GM12878 (cell line): ENCODE measurements at regions not wholly inside any gene's neighbourhood (a gene's known extent, or its start where the extent isn't known, plus 50 kb on each side); places are given as distances from the start of the nearest gene placed in this dataset.

Source experiments
- ATAC-seq: fragments of 200-7000 bp; cut with Tn5 transposase; 3 replicates; pipeline ENCODE4 v1.9.1; 2020; ENCODE audit warnings: mild to moderate bottlenecking, moderate library complexity
- BruUV-seq: library from RNA; stranded (reverse); fragments of 400-500 nt; replicated peaks from 2 replicates; lab custom pipeline; 2021; lab: Mats Ljungman, UMichigan
- CTCF ChIA-PET: fragments of 300-600 bp; sonication (Branson Sonifier 250); formaldehyde crosslinking; extraction: SDS; loops from one replicate; lab custom pipeline; 2021; ENCODE audit warnings: inconsistent platforms; lab: Yijun Ruan, JAX
- POLR2A ChIA-PET: fragments of 350-600 bp; formaldehyde crosslinking; extraction: SDS; loops from one replicate; lab custom pipeline; 2021; ENCODE audit warnings: inconsistent platforms; lab: Charles Lee
- RAD21 ChIA-PET: fragments of 300-600 bp; sonication (Branson Sonifier 250); formaldehyde crosslinking; loops from one replicate; lab custom pipeline; 2023; ENCODE audit warnings: antibody characterized with exemption; ENCODE audit not compliant: unreplicated experiment; lab: Charles Lee
- SMC1A ChIA-PET: fragments of 300-600 bp; sonication (Branson Sonifier 250); formaldehyde crosslinking; loops from one replicate; lab custom pipeline; 2023; ENCODE audit not compliant: unreplicated experiment, uncharacterized antibody; lab: Charles Lee
- DNase-seq: peaks from one replicate; pipeline ENCODE4 v3.0.0-alpha.2; 2011; ENCODE audit warnings: low read depth, low spot score
- FAIRE-seq: peaks from 3 replicates; lab custom pipeline; 2011; peaks lifted over from hg19 to GRCh38; lab: Jason Lieb, UNC
- H2AFZ ChIP-seq: 2 replicates; pipeline ENCODE4 v1.6.0; 2011; ENCODE audit warnings: low read depth, low read length, control low read depth; ENCODE audit not compliant: control insufficient read depth
- H3K27ac ChIP-seq: 2 replicates; pipeline ENCODE4 v1.5.1; 2011; ENCODE audit warnings: control low read depth; ENCODE audit not compliant: control insufficient read depth, insufficient read depth
- H3K27me3 ChIP-seq, 2 experiments: replicated peaks in 1 of 2; 2 replicates each; pipeline versions ENCODE4 v1.6.0 to v1.6.1; 2011; ENCODE audit warnings: low read length in 1 of 2; ENCODE audit not compliant: control insufficient read depth in 2 of 2, insufficient read depth in 2 of 2
- H3K36me3 ChIP-seq, 2 experiments: 2 replicates each; pipeline ENCODE4 v1.5.1; 2011; ENCODE audit warnings: low read length in 1 of 2; ENCODE audit not compliant: control insufficient read depth in 2 of 2, insufficient read depth in 2 of 2
- H3K4me1 ChIP-seq: 2 replicates; pipeline ENCODE4 v1.6.1; 2011; ENCODE audit warnings: mild to moderate bottlenecking, low read length, moderate library complexity, mixed read lengths; ENCODE audit not compliant: control insufficient read depth, insufficient read depth
- H3K4me2 ChIP-seq: 2 replicates; pipeline ENCODE4 v1.6.0; 2011; ENCODE audit warnings: control low read depth; ENCODE audit not compliant: control insufficient read depth, insufficient read depth
- H3K4me3 ChIP-seq: fragments of 200-600 bp; sonication (generic); 2 replicates; pipeline ENCODE4 v1.5.1; 2016
- H3K79me2 ChIP-seq: 2 replicates; pipeline ENCODE4 v1.6.0; 2011; ENCODE audit warnings: low read length; ENCODE audit not compliant: control insufficient read depth, insufficient read depth
- H3K9ac ChIP-seq: 2 replicates; pipeline ENCODE4 v1.8.0; 2011; ENCODE audit warnings: low read length, control low read depth, mixed read lengths; ENCODE audit not compliant: control insufficient read depth, insufficient read depth
- H3K9me3 ChIP-seq: replicated peaks from 3 replicates; pipeline ENCODE4 v1.5.1; 2011; ENCODE audit warnings: mild to moderate bottlenecking, low read length; ENCODE audit not compliant: control insufficient read depth, insufficient read depth
- H4K20me1 ChIP-seq: 2 replicates; pipeline ENCODE4 v1.6.0; 2011; ENCODE audit not compliant: control insufficient read depth, insufficient read depth
- CBFB ChIP-seq: IDR thresholded peaks from 2 replicates; pipeline ENCODE4 v1.6.1; 2016; ENCODE audit warnings: antibody characterized with exemption, low read depth
- CBX5 ChIP-seq: sonication (generic); IDR thresholded peaks from 2 replicates; pipeline ENCODE4 v1.6.1; 2016; ENCODE audit warnings: low read depth, moderate library complexity, mild to moderate bottlenecking, inconsistent platforms
- CHD2 ChIP-seq: IDR thresholded peaks from 2 replicates; pipeline ENCODE4 v1.6.1; 2011; ENCODE audit warnings: low read depth, low read length, improper control_type of control experiment, borderline replicate concordance
- EED ChIP-seq: sonication (generic); IDR thresholded peaks from 2 replicates; pipeline ENCODE4 v1.6.1; 2016; ENCODE audit warnings: antibody characterized with exemption, low read depth
- RAD51 ChIP-seq: fragments of 450-650 bp; IDR thresholded peaks from 2 replicates; pipeline ENCODE4 v1.6.1; 2016; ENCODE audit warnings: moderate library complexity, mild to moderate bottlenecking, inconsistent platforms
- WGBS: methylation state at CpG from one replicate; pipeline ENCODE4 v1.1.6; 2016; ENCODE audit warnings: low lambda C conversion rate; ENCODE audit not compliant: insufficient replicate concordance, insufficient coverage; ENCODE audit errors: missing lambda C conversion rate; 5-methylcytosine and 5-hydroxymethylcytosine counted together
- in situ Hi-C: fragments of 300-500 bp; cut with MboI; formaldehyde crosslinking; loops from 9 replicates; pipeline ENCODE4 v1.14.3; 2018; ENCODE audit warnings: mixed read lengths
- intact Hi-C: fragments of 100-400 bp; cut with micrococcal nuclease; formaldehyde crosslinking; loops from one replicate; pipeline ENCODE4 v1.14.2; 2022; ENCODE audit not compliant: unreplicated experiment
- TF ChIP-seq, protein P1 (sequence below): fragments of 450-650 bp; IDR thresholded peaks from 2 replicates; pipeline ENCODE4 v1.6.1; 2016; ENCODE audit warnings: mild to moderate bottlenecking, moderate library complexity, borderline replicate concordance

DNA sequence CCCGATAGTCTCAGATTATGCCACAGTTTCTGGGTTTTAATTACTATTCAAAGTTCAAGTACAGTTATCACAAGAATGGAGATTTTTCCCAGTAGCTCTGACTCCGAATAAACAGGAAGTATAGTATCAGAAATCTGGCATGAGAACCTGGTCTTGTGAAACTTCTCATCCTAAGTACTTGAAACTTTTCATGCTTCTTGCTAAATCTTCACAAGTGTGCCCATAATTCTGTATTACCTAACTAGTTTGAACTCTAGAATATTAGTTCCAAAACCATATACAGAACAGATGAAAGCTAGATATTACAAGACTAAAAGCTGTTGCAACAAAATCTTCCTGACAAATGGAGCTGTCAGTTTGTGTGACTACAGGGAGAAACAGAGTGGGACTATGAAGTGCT is 70.5 kb upstream of the CSNK1A1L start:
- Histone ChIP-seq H3K27ac (no peak overlapping the region), H2AFZ (no peak overlapping the region), H3K27me3 (no peaks in the 10 kb centered on the region), H3K4me3 (no peak overlapping the region), H3K9me3 (no peaks in the 10 kb centered on the region), H3K4me2 (no peak overlapping the region), H3K79me2 (no peaks in the 10 kb centered on the region), H4K20me1 (no peaks in the 10 kb centered on the region), H3K9ac (no peak overlapping the region), H3K36me3 (no peaks in the 10 kb centered on the region), H3K4me1 (no peaks in the 10 kb centered on the region)
- whole genome bisulfite sequencing = 0% methylated on average over 2 of the region's 2 CpGs
- TF ChIP-seq EED = no peak
- TF ChIP-seq RAD51 = no peak
- TF ChIP-seq, protein P1, sequence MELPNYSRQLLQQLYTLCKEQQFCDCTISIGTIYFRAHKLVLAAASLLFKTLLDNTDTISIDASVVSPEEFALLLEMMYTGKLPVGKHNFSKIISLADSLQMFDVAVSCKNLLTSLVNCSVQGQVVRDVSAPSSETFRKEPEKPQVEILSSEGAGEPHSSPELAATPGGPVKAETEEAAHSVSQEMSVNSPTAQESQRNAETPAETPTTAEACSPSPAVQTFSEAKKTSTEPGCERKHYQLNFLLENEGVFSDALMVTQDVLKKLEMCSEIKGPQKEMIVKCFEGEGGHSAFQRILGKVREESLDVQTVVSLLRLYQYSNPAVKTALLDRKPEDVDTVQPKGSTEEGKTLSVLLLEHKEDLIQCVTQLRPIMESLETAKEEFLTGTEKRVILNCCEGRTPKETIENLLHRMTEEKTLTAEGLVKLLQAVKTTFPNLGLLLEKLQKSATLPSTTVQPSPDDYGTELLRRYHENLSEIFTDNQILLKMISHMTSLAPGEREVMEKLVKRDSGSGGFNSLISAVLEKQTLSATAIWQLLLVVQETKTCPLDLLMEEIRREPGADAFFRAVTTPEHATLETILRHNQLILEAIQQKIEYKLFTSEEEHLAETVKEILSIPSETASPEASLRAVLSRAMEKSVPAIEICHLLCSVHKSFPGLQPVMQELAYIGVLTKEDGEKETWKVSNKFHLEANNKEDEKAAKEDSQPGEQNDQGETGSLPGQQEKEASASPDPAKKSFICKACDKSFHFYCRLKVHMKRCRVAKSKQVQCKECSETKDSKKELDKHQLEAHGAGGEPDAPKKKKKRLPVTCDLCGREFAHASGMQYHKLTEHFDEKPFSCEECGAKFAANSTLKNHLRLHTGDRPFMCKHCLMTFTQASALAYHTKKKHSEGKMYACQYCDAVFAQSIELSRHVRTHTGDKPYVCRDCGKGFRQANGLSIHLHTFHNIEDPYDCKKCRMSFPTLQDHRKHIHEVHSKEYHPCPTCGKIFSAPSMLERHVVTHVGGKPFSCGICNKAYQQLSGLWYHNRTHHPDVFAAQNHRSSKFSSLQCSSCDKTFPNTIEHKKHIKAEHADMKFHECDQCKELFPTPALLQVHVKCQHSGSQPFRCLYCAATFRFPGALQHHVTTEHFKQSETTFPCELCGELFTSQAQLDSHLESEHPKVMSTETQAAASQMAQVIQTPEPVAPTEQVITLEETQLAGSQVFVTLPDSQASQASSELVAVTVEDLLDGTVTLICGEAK = no peak
- TF ChIP-seq CBFB = no peak
- no peak for TF ChIP-seq CHD2
- TF ChIP-seq CBX5 = no peak
- BruUV-seq = no TSS peak
- CTCF ChIA-PET = no interaction called here
- RAD21 ChIA-PET = no interaction called here
- no peak for DNase-seq
- in situ Hi-C loops = no loop called here
- POLR2A ChIA-PET = no interaction called here
- SMC1A ChIA-PET = no interaction called here
- ATAC-seq = no peak
- intact Hi-C loops = no loop called here
- FAIRE-seq = no peak
